HG03457 (cell line): ENCODE measurements at regions not wholly inside any gene's neighbourhood (a gene's known extent, or its start where the extent isn't known, plus 50 kb on each side); places are given as distances from the start of the nearest gene placed in this dataset.
"Not testable (repeated sequence)": the region's sequence is repeated elsewhere in the genome, so short reads cannot be mapped to it uniquely, and the experiment has no call there.

Experiments
- ATAC-seq: cut with Tn5 transposase; IDR thresholded peaks from one replicate; pipeline ENCODE4 v1.9.1; 2021; ENCODE audit warnings: moderate number of reproducible peaks; ENCODE audit not compliant: unreplicated experiment

DNA sequence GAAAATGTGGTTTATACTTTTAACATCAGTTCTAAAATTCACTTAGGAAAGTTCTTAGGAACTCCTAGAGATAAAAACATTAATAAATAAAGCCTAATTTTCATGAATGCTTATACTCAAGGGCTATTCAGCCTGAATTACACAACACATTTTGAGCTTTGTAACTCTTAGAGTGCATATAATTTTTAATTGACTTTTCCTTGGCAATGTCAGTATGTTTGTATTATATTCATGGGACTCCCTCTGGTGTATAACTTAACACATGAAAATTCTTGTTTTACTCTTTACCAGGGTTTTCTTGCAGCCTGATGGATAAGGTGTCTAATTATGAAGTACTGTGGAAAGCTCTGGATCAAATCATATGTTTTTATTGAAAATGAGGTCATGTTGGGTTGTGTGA, 150.6 kb upstream of the HMGA2 start:
- no peak for ATAC-seq

DNA sequence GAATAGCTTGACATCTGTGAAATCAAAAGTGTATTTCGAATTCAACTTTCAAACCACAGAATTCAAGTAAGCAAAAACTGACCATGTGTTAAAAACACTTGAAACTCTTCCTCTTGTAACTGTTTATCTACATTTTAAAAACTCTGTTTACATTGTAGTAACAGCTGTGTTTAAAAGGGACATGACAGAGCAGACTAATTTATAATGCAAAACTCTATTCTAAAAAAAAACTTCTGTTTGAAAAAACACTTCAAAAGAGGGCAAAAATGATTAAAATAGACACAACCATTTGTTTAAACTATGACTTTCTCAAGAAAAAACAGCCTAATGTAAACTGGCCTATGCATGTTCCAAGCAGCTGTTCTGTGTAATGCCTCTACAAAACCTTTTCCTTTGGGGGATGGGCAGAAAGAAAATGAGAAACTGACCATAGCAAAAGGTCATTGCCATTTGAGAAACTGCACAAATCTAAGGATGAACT, 149.1 kb upstream of the HMGA2 start:
- ATAC-seq, result no peak

DNA sequence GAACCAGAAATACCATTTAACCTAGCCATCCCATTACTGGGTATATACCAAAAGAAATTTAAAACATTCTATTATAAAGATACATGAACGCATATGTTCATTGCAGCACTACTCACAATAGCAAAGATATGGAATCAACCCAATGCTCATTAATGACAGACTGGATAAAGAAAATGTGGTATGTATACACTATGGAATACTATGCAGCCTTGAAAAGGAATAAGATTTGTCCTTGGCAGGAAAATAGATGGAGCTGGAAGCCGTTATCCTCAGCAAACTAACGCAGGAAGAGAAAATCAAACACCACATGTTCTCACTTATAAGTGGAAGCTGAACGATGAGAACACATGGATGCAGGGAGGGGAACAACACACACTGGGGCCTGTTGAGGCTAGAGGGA, 146.1 kb upstream of the HMGA2 start:
- not testable (repeated sequence) for ATAC-seq

DNA sequence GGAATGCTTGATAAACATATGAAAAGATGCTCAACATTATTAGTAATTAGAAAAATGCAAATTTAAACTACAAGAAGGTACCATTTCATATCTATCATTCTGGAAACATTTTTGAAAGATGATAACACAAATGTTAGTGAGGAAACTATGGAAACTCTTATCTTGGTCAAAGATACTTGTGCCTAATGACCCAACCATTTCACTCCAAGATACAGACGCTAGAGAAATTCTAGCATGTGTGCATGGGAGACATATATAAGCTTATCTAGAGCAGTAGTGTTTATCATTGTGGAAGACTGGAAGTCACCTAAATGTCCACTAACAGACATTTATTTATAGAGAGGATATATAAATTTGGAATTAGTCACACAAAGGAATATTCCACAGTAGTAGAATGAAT, 143.1 kb upstream of the HMGA2 start:
- no peak for ATAC-seq

DNA sequence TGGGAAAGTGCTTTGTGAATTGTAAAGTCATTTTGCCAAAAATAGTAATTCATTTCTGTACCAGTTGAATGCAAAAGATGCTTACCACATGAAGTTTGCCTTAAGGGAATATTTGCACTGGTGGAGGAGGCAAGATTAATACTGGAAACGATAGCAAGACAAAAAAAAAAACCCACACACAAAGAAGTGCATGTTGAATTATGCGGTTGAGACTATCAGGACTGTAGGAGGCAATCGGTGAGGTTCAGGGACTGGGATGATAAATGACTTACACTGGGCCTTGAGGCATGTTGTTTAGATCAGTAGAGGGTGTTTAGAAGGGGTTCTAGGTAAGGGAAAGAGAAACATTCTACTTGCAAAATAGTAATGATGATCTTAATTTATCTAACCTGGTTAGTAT, 142.2 kb upstream of the HMGA2 start:
- ATAC-seq, result no peak

DNA sequence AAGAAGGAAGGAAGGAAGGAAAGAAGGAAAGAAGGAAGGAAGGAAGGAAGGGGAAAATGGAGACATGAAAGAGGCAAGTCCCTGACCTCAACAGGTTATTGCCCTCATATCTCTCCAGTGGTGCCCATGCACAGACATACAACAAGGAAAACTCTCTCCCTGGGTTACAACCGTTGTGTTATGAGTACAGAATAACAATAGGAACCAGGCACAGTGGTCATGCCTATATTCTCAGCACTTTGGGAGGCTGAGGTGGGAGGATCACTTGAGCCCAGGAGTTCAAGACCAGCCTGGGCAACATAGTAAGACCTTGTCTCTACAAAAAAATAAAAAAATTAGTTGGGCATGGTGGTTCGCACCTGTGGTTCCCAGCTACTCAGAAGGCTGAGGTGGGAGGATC, 139.4 kb upstream of the HMGA2 start:
- no peak for ATAC-seq

DNA sequence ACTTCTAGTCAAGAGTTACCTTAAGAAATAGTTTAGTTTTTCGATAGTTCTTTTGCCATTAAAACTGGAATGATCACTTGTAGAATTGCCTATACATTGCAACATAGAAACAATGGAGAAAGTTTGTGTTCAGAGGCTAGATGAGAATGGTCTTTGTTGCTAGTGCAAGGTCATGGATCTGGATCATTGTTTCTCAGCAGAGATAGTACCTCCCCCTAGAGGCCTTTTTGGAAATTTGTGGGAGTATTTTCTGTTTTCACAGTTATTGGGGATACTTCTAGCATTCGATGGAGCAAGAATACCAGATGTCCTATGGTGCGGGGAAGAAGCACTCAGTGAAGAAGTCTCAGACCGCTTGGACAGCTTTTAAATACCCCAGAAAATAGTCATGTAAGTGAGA, 138.8 kb upstream of the HMGA2 start:
- ATAC-seq, result no peak

DNA sequence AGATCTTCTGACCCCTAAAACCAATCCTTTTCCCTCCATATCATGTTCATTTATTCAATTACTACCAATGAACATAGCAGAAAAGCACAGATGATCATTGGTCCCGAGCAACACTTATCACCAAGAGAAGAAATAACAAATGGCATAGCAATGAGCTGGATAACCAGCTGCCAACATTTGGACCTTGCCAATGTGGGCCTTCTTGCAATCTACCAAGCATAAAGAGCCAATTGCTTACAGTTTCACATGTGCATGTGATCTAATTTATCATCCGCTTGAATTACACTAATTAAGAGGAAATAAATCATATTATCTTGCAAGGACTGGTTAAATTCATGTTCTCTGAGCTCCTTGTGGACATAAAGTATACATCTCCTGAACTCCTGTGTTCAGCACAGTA, 134.8 kb upstream of the HMGA2 start:
- ATAC-seq, result no peak

DNA sequence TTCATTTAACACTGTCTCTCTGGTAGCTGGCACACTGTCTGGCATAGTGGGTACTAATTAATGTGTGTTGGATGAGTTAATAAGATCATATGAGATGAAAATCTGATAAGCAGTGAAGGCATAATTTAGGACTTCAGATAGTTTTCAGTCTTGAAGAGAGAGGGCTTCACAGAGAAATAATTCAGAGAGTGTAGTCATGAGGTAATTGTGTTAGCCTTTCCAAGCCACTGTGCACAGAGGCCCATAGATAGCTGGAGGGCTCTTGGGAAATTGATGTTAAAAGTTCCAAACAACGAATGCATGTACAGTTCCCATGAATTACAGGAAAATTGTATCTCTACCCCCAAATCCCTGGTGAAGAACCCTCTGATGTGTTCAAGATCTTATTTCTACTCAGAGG, 133.8 kb upstream of the HMGA2 start:
- no peak for ATAC-seq

DNA sequence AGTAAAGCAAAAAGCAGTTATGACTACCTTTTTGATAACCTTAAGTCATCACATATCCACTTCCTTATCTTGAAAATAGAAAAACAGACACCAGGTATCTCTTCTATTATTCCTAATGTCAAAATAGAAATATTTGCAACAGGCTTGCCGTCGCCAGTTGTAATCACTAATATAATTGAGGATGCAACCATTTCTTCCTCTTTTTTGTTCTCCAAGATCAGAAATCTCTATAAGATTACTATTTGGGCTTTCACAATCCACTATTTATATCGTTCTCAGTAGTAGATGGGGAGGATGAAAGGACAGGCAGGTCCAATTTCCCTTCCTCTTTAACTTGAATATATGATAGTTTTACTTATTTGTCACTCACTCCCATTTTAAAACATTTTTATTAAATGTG, 130.2 kb upstream of the HMGA2 start:
- ATAC-seq, result no peak

DNA sequence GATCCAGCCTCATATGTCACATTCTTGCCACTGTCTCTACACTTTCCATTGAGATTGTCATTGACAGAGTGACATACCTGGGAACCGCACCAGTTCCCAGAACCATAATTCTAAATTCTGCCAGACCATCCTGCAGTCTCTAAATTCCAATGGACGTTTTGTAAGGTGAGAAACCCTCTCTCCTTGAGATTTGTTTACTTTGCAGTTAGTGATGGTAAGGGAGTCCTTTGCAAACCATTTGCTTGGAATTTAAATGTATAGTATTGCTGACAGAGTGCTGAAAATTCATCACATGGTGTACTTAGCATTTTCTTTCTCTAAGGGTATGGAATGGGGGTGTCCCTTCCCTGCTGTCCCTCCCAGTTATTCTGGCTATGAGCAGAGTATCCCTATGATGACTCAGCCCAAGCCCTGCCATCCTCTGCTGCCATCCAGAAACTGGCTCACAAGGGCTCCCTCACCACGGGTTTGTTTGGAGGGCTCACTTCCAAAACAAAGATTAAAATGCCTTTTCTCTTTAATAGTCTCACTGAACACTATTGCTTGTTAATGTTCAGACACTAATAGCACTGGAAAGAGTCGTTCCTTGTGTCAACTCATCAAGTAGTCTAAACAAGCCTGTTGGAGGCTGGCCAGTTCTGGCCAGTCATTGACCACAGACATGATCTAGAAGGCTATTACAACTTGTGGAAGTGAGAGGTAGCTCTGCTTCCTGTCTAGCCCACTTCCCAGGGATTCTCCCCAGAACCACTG, 129.0 kb upstream of the HMGA2 start:
- no peak for ATAC-seq

DNA sequence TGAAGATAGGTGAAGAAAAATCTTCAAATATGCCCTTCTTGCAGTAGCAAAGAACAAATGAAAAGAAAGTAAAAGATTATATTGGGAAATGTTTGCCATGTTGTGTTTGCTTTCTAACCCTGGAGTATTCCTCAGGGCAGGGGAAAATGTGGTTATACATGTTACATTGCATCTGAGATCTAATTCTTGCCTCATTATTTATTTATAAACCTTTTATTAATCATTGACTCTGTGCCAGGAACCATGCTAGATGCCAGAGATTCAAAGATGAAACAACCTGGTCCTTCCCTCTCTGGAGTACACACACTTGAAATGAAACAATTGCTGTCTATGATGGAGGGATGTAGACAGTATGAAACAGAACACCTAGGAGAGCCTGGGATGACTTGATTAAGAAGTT, 128.1 kb upstream of the HMGA2 start:
- no peak for ATAC-seq

DNA sequence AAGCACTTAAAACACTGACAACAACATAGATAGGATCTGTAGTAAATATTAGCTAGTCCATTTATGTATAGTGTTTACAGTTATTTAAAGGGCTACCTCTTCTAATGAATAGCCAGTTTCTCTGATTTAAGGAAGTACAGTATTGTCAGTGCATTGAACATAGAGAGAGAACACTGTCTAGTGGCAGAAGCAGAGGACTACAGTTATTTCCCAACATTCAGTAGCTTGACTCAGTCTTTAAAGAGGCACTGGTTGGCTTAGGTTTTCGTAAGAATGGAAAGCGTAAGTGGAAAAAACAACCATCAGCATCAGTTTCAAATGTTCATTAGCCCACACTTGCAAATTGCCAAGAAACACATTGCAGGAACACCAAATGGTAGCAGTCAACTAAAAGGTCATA, 125.0 kb upstream of the HMGA2 start:
- ATAC-seq, result no peak

DNA sequence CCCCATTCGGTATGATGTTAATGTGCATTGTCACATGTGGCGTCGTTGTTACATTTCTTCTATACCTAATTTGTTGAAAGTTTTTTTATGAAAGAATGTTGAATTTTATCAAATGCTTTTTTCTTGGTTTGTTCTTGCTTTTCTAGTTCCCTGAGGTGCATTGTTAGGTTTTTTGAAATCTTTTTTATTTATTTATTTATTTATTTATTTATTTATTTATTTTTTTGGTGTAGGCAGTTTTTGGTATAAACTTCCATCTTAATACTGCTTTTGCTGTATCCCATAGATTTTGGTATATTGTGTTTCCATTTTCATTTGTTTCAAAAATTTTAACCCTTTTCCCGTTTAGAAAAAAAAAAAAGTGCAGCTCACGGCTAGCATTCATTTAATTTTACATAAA, 121.1 kb upstream of the HMGA2 start:
- no peak for ATAC-seq

DNA sequence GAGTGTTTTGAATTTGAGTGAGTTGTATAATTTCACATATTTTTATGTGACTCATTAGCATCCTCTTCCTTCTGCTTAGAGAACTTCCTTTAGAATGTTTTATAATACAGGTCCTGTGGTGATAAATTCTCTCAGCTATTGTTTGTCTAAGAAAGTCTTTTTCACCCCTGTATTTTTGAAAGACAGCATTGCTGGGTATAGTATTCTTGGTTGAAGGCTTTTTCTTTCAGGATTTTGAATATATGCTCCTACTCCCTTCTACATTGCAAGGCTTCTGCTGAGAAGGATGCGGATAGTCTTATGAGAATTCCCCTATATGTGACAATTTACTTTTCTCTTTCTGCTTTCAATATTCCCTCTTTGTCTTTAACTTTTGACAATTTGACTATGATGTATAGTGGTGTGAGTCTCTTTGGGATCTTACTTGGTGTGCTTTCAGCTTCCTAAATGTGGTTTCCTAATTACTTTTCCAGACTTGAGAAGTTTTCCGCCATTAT, 118.9 kb upstream of the HMGA2 start:
- ATAC-seq, result no peak

DNA sequence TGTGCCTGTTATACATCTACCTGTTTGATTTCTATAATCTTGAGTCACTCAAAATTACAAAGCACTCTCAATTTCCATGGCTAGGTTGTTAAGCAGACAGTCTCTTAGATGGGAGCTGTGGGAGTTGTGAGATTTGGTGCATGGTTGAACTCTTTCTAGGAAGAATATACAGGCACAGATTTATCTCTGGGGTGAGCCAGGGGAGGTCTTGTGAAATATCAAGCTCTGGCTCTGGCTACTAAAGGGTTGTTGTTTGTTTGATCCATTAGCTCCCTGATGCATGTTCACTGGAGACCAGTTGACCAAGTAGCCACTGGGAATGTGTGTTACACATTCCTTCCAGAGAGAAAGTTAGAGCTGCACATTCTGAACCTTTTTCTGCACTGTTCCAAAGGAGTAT, 117.2 kb upstream of the HMGA2 start:
- no peak for ATAC-seq

DNA sequence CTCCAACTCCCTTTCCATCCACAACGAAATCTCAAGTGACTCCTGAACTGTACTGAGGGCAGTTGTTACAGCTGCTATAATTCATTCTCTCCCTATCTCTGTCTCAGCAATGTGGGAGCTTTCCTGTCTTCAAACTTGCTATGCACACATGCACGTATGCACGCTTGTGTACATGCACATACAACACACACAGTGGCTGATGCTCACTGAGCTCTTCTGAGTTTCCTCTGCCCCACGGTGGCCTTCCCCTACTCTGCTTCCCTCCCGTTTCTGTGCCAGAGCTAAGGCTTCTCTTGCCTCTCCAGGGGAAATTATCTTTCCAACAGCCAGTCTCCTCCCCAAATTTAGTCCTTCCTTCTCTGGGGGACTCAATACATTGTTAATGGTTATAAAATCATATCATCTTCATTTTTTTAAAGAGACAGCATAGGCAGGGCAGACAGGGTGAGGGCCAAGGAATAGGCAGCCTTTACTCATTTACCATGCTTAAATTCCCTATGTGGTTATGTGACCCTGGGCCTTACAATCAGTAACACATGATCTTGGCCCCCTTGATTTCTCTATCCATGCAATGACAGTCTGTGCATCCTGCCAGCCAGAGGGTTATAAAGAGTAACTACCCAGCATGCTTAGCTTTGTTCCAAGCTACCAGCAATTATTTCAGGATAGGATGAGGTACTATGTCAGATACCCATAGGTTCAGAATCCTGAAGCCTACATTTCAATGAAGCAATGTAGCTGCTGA, 111.9 kb upstream of the HMGA2 start:
- no peak for ATAC-seq

DNA sequence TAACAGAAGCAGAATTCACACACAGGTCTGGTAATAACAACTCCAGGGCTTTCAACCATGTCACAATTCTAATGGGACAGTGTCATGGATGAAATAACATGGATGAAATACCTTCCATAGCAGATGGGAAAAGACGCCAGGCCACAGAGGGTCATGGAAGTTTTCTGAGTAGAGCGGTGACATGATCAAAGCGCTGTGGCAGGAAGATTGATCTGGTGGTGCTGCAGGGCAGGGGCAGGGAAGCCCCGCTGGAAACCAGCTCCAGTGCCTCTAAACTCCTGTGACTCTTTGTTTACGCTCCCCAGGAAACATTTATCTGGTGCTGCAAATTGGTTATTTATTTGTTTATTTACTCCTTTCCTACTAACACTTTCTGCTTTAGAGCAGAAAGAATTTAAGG, 108.3 kb upstream of the HMGA2 start:
- no peak for ATAC-seq

DNA sequence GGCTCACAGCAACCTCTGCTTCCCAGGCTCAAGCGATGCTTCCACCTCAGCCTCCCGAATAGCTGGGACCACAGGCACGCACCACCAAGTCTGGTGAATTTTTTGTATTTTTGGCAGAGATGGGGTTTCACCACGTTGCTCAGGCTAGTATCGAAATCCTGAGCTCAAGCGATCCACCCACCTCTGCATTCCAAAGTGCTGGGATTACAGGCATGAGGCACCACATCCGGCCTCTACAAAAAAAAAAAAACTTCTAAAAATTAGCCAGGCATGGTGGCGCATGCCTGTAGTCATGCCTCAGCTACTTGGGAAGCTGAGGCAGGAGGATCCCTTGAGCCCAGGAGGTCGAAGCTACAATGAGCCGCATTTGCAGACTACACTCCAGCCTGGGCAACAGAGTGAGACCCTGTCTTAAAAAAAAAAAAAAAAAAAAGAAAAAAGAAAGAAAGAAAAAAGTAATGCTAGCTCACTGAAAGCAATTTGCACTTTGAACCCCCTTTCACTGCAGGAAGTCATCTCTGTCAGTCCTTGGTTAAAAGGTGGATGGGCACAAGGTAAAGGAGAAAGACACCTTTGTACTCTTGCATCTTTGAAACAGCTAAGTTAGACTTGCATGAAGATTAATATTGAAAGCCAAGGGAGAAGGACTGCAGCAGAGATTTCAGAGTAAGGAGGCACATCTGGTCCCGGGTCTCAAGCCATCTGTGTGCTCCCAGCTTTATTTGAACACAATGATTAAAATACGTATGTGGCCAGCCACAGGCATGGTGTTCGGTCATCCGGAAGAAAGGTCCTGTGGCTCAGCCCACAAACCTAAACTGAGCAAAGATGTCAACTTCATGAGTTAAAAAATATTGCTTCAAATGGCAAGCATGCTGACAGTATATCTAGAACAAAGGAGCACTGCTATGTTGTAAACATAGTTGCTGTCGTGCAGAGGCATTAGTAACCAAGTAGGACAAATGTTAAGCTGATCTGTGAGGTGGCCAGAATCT, 103.8 kb upstream of the HMGA2 start:
- ATAC-seq, result no peak

DNA sequence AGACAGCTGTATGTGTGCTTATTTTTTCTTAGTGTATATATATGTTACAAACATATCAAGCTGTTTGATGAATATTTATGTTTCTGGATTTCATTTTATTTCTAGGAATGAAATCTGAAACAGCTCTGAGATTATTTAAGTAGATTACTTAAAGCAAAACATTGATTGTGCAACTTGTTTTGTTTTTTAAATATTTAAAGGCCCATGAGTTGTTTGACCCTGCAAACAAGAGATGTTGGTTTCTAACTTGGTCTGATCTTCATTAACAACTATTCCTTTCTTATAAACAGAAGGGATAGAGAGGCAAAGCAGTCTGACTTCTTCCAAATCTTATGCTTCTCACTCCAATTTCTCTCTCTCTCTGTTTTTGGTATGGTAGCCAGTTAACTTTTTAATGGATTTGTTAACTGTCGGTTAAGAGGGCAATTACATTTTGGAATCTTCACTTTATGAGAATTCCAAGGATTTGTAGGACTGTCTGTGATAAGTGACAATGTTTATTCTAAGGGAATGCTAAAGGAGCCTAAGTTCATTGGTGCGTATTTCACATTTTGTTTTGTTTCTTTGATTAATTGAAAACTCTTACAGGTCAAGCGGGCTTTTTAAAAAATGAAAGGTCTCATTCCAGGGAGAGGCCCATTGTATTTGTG, 102.6 kb upstream of the HMGA2 start:
- no peak for ATAC-seq

DNA sequence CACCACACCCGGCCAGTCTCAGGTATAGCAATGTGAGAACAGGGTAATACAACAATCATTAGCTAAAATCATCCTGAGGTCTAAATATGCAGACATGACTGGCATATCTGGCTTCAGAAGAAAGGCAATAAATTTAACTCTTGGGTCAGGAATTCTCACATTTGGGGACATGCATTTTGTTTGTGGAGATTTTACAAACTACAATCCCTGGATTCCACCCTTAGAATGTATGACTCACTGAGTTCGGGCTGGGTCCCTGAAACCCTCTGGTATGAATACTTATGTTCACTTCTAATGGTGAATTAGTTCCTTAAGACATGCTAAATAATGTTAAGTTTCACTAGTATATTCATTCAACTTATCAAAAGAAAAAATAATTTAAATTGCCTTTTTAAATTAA, 98.9 kb upstream of the HMGA2 start:
- no peak for ATAC-seq
